Lower lobe of right lung (tissue), 2 donors: ENCODE measurements at regions not wholly inside any gene's neighbourhood (a gene's known extent, or its start where the extent isn't known, plus 50 kb on each side); places are given as distances from the start of the nearest gene placed in this dataset.
A peak's percentile ranks its signal among the peaks of the same experiment; 100 is the strongest.

Experiments used
- ATAC-seq, 2 donors: fragments of 200-7000 bp; cut with Tn5 transposase; one replicate each; pipeline ENCODE4 v1.9.1; 2020 to 2022; ENCODE audit warnings: mild to moderate bottlenecking in 2 of 2, moderate library complexity in 2 of 2
- DNase-seq: peaks from one replicate; pipeline ENCODE4 v3.0.0-alpha.2; 2020
- H3K27ac ChIP-seq: fragments of 200-600 bp; one replicate; pipeline ENCODE4 v1.8.0; 2022
- H3K27me3 ChIP-seq: fragments of 200-600 bp; one replicate; pipeline ENCODE4 v1.8.0; 2022; ENCODE audit warnings: low read depth
- H3K36me3 ChIP-seq: fragments of 200-600 bp; one replicate; pipeline ENCODE4 v1.8.0; 2022; ENCODE audit warnings: mild to moderate bottlenecking
- H3K4me1 ChIP-seq: fragments of 200-600 bp; one replicate; pipeline ENCODE4 v1.8.0; 2022
- H3K4me3 ChIP-seq: fragments of 200-600 bp; one replicate; pipeline ENCODE4 v1.8.0; 2022; ENCODE audit warnings: mild to moderate bottlenecking
- H3K9me3 ChIP-seq: fragments of 200-600 bp; one replicate; pipeline ENCODE4 v1.8.0; 2022
- intact Hi-C: fragments of 100-400 bp; cut with DNase I; formaldehyde crosslinking; loops from one replicate; pipeline ENCODE4 v1.11.0; 2022
- TF ChIP-seq, protein P1 (sequence below): fragments of 200-600 bp; IDR thresholded peaks from one replicate; pipeline ENCODE4 v1.8.0; 2022; ENCODE audit warnings: antibody characterized with exemption, mild to moderate bottlenecking
- donor health status: DM: no; HTN: yes; CAD: no; lungs with severe emphysema.

DNA sequence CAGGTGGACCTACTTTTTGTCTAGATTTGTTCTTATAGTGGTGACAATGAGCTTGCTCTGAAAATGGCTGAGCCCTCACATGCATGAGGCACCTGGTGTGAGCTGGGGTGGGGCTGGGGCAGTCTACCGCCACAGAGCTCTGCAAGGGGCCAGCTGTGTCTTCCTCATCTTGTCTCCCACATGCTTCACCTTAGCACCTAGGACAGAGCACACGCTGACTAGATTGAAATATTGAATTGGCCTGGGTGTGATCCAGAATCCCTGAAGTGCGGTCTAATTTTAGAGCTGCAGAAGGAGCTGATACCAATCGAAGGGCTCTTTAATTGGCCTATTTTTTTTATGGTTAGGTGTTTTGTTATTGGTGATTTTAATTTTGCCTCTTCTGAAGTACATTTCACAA lies 126.1 kb upstream of the NFIB start:
- no peaks in the 10 kb centered on the region for H3K27me3 ChIP-seq
- no peak for DNase-seq
- intact Hi-C loops: no loop called here
- H3K27ac ChIP-seq: no peak overlapping the region
- no peaks in the 10 kb centered on the region for H3K4me1 ChIP-seq
- no peak overlapping the region for H3K4me3 ChIP-seq
- ATAC-seq: no peak
- no peaks in the 10 kb centered on the region for H3K36me3 ChIP-seq
- H3K9me3 ChIP-seq: no peaks in the 10 kb centered on the region
- TF ChIP-seq, protein P1, sequence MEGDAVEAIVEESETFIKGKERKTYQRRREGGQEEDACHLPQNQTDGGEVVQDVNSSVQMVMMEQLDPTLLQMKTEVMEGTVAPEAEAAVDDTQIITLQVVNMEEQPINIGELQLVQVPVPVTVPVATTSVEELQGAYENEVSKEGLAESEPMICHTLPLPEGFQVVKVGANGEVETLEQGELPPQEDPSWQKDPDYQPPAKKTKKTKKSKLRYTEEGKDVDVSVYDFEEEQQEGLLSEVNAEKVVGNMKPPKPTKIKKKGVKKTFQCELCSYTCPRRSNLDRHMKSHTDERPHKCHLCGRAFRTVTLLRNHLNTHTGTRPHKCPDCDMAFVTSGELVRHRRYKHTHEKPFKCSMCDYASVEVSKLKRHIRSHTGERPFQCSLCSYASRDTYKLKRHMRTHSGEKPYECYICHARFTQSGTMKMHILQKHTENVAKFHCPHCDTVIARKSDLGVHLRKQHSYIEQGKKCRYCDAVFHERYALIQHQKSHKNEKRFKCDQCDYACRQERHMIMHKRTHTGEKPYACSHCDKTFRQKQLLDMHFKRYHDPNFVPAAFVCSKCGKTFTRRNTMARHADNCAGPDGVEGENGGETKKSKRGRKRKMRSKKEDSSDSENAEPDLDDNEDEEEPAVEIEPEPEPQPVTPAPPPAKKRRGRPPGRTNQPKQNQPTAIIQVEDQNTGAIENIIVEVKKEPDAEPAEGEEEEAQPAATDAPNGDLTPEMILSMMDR: no peak

DNA sequence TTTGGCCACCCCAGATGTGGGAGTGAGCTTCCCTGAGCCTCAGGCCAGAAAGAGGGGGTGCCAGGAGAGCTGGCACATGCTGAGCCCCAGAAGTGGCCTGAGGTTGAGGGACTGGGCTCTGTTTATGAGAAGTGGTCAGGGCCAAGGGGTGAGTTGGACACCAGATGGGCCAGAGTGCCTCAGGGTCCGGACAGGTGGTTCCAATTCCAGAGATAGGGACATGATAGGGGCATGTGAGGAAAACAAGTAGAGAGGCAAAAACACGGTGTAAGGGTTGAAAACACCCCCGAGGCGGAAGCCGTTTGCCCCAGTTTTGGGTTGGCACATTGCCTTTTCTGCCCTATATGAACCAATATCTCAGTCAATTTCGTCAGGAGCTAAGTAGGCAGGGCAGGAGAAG lies 125.6 kb upstream of the NFIB start:
- intact Hi-C loops: loop anchor here (10.0 kb wide), 1 partner anchor 1015 kb away; no protein-coding TSS in a partner anchor
- DNase-seq (no peak), ATAC-seq (no peak)
- Histone ChIP-seq H3K9me3 (no peaks in the 10 kb centered on the region), H3K4me1 (no peaks in the 10 kb centered on the region), H3K4me3 (no peak overlapping the region), H3K27me3 (no peaks in the 10 kb centered on the region), H3K27ac (no peak overlapping the region), H3K36me3 (no peaks in the 10 kb centered on the region)
- TF ChIP-seq, protein P1: no peak

DNA sequence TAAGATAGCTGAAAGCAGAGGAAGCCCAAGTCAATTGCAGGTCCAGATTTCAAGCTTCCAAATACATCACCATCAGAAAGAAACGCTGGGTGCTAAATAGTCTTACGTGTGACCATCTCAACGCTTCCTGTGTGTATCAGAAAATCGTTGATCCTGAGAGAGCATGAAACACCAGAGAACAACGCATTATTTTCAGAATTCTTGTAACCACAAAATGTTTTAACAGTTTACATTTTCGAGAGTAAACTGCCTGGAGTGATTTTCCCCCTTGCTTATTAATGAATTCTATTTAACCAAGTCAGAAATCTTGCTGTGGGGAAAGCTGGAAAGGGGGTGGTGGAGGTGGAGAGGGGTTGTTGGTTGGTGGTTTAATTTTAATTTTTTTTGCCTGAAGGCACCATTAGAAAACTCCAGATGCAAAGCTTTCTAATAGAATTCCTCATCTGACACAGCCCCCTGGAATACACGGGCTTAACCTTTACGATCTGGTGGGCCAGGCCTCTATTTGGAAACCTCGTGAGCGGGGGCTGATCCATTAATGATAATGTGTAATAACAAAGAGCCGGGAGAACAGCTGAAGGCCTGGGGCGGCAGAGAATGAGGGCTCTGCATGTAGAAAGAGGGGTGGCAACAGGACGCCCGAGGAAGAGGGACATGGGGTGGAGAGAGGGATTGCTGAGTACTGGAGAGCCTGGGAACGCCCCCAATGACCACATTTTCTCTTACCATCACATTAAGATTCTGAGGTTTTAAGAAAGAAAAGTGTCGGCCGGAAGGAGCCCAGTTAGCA lies 124.5 kb upstream of the NFIB start:
- Histone ChIP-seq H3K27me3 (no peaks in the 10 kb centered on the region), H3K4me3 (no peak overlapping the region), H3K4me1 (peaks cover 7% of the 10 kb centered on the region), H3K36me3 (no peaks in the 10 kb centered on the region), H3K9me3 (no peaks in the 10 kb centered on the region), H3K27ac (no peak overlapping the region)
- intact Hi-C loops: loop anchor here (10.0 kb wide), 1 partner anchor 1014 kb away; no protein-coding TSS in a partner anchor
- TF ChIP-seq, protein P1: no peak
- ATAC-seq: no peak
- DNase-seq: no peak

DNA sequence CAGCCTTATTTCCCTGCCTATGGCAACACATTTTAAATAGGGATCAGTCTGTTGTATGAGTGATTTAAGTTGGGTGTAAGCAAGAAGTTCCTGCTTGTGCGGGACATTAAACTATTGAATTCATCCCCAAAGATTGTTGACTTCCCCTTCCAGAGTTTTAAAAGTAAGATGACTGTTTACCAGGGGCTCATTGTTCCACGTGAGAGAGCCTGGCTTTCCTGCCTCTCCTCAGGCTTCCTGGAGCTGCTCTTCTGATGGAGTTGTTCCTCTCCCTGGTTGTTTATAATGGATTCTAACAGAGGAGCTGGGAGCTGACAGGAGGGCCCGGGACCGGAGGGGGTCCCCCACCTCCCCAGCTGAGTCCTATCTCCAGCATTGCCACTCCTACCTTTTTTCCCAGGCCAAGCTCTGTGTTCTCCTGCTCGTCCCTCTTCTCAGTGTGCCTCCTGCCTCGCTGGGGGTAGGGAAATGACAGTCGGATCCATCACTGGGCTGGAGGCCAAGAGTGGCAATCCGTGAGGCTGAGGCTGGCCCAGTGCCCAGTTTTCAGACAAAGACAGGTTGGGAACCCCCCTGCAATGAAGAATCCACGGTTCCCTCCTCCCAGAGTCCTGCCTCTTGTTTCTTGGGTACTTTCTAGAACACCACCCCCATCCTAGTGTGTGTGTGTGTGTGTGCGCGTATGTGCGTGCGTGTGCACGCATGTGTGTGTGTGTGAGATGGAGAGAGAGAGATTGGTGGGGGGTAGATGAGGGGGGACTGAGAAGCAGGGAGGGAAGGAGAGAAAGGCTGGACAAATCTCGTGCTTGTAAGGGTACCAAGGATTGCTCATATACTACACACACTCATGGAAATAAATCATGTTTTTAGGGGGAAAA lies 123.7 kb upstream of the NFIB start:
- no peaks in the 10 kb centered on the region for H3K36me3 ChIP-seq
- TF ChIP-seq, protein P1: no peak

DNA sequence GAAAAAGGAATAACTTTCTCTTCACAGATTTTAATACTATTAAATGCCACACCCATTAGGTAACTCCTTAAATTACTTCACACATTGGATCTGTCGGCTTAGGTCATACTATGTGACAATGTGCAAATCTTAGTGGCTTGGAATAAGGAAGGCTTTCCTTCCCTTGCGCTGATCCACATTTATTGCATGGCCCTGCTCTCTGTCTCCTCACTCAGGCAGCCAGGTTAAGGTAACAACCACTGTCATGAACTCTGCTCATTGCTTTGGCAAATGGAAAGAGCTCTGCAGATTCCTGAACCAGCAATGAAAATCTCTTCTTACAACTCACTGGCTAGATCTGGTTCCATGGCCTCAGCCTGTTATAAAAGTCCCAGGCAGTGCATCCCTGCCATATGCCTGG lies 121.9 kb upstream of the NFIB start:
- Histone ChIP-seq H3K27me3 (no peaks in the 10 kb centered on the region), H3K4me3 (no peak overlapping the region), H3K4me1 (peaks cover 15% of the 10 kb centered on the region), H3K36me3 (no peaks in the 10 kb centered on the region), H3K9me3 (no peaks in the 10 kb centered on the region), H3K27ac (no peak overlapping the region)
- TF ChIP-seq, protein P1: no peak
- DNase-seq: no peak
- no peak for ATAC-seq
- intact Hi-C loops: loop anchor here (10.0 kb wide), 1 partner anchor 1011 kb away; no protein-coding TSS in a partner anchor

More for the DNA sequence above, 123.7 kb upstream of the NFIB start:
- no peak overlapping the region for H3K4me3 ChIP-seq
- peak in 1 of 2 donors; percentile 30 for ATAC-seq
- no peak overlapping the region for H3K27ac ChIP-seq
- intact Hi-C loops: loop anchor here (10.0 kb wide), 1 partner anchor 1013 kb away; no protein-coding TSS in a partner anchor
- no peak for DNase-seq
- no peaks in the 10 kb centered on the region for H3K9me3 ChIP-seq
- no peaks in the 10 kb centered on the region for H3K27me3 ChIP-seq
- H3K4me1 ChIP-seq: peaks cover 13% of the 10 kb centered on the region
